ENCODE measurements at regions not wholly inside any gene's neighbourhood (a gene's known extent, or its start where the extent isn't known, plus 50 kb on each side); places are given as distances from the start of the nearest gene placed in this dataset.

DNA sequence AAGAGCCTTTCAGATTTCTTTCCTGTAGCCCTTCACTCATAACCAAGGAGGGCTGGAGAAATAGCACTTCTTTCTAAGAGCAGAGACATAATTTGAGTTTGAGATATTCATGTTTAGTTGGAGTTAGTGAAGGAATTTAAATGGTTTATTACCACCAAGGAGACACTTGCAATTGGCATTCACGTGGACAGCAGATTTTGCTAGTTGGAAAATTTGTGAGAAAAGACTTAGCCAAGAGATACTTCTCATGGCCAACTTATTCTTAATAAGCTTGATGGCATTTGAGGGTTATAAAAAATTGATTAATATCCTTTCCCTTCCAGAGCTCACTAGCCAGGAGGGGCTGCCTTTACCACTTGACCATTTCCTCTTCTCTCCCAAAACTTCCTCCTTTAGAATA lies 518.7 kb downstream of the TNS1 start (continued):
- TF ChIP-seq CTCF (conservative IDR thresholded peaks at IDR 0.05; ENCODE audit: low read depth in 2 of 2): no peak
- TF ChIP-seq ZNF462 (CRISPR knock-in tag; IDR thresholded peaks at IDR 0.05): no peak

- Histone ChIP-seq H3K36me3 (ENCODE audit: insufficient read depth) (no peaks in the 10 kb centered on the region), H3K27me3 (ENCODE audit: insufficient read depth) (no peaks in the 10 kb centered on the region), H3F3A (replicated peaks; ENCODE audit: low read depth) (no peaks in the 10 kb centered on the region), H3K9me2 (ENCODE audit: insufficient read depth) (no peaks in the 10 kb centered on the region), H3K4me1 (ENCODE audit: insufficient read depth) (peaks cover 16% of the 10 kb centered on the region), H3K27ac (ENCODE audit: low read depth) (no peak overlapping the region), H3K79me2 (replicated peaks; ENCODE audit: insufficient read depth) (no peaks in the 10 kb centered on the region), H3K4me3 (no peak overlapping the region), H2AFZ (no peak overlapping the region), H3K4me2 (no peak overlapping the region), H4K20me1 (replicated peaks; ENCODE audit: insufficient read depth) (no peaks in the 10 kb centered on the region)
- no peaks in the 10 kb centered on the region for H3K9me3 Mint-ChIP-seq
- no peak overlapping the region for H3K27ac Mint-ChIP-seq
- H3K4me1 Mint-ChIP-seq: peaks cover 20% of the 10 kb centered on the region
- ATAC-seq: no peak
- DNase-seq (ENCODE audit: low spot score): no peak
- peaks cover 2% of the 10 kb centered on the region for H3K27me3 Mint-ChIP-seq (ENCODE audit: insufficient read depth, low read depth, poor library complexity)
- no peaks in the 10 kb centered on the region for H3K36me3 Mint-ChIP-seq (ENCODE audit: low read depth)
- no peak overlapping the region for H3K4me3 Mint-ChIP-seq
- TF ChIP-seq ZNF331 (CRISPR knock-in tag; IDR thresholded peaks at IDR 0.05; ENCODE audit: low read depth): no peak
- no peak for TF ChIP-seq ZNF462 (CRISPR knock-in tag; IDR thresholded peaks at IDR 0.05)
- no peak for TF ChIP-seq NANOG (IDR thresholded peaks at IDR 0.05; ENCODE audit: borderline replicate concordance)
- no peak for TF ChIP-seq EZH2 (IDR thresholded peaks at IDR 0.05; ENCODE audit: low read depth, unreplicated experiment)
These were observed 520.6 kb downstream of the TNS1 start for GRCh38 chr2:217482056-217482710.
